Nephron (organoid): ENCODE measurements at regions not wholly inside any gene's neighbourhood (a gene's known extent, or its start where the extent isn't known, plus 50 kb on each side); places are given as distances from the start of the nearest gene placed in this dataset.
"Not testable (repeated sequence)": the region's sequence is repeated elsewhere in the genome, so short reads cannot be mapped to it uniquely, and the experiment has no call there.

ENCODE experiments used
- H3K27ac Mint-ChIP-seq, 3 experiments: 2 replicates each; pipeline ENCODE4 v1.8.0; 2020; ENCODE audit warnings: mixed read lengths in 3 of 3, mild to moderate bottlenecking in 2 of 3, moderate library complexity in 1 of 3
- H3K27me3 Mint-ChIP-seq: 2 replicates; pipeline ENCODE4 v1.8.0; 2021; ENCODE audit warnings: low read depth, mild to moderate bottlenecking, moderate library complexity, mixed read lengths
- H3K36me3 Mint-ChIP-seq: 2 replicates; pipeline ENCODE4 v1.8.0; 2020; ENCODE audit warnings: low read depth, mixed read lengths
- H3K4me1 Mint-ChIP-seq: 2 replicates; pipeline ENCODE4 v1.8.0; 2020; ENCODE audit warnings: mixed read lengths
- H3K4me3 Mint-ChIP-seq, 3 experiments: 2 replicates each; pipeline ENCODE4 v1.8.0; 2020; ENCODE audit warnings: mild to moderate bottlenecking in 3 of 3, mixed read lengths in 3 of 3, moderate library complexity in 2 of 3
- H3K9me3 Mint-ChIP-seq: 2 replicates; pipeline ENCODE4 v1.8.0; 2020; ENCODE audit warnings: mixed read lengths
- TF ChIP-seq, protein P1 (sequence below), 3 experiments: fragments of 200-600 bp; sonication (generic); IDR thresholded peaks; one replicate each; pipeline ENCODE4 v1.5.0; 2021; ENCODE audit warnings: antibody characterized with exemption in 3 of 3; ENCODE audit not compliant: unreplicated experiment in 3 of 3

DNA sequence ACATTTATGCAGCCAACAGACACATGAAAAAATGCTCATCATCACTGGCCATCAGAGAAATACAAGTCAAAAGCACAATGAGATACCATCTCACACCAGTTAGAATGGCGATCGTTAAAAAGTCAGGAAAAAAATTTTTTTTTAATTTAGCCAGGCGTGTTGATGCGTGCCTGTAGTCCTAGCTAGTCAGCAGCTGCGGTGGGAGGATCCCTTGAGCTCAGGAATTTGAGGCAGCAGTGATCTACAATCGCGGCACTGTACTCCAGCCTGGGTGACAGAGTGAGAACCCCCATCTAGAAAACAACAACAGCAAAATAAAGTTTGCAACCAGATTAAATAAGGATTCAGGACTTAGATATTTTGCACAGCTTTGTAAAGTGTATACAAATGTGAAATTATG lies 65.7 kb upstream of the ALG13 start:
- Mint-ChIP-seq H3K9me3 (no peaks in the 10 kb centered on the region), H3K27ac (no peak overlapping the region), H3K27me3 (no peaks in the 10 kb centered on the region), H3K4me3 (no peak overlapping the region), H3K36me3 (no peaks in the 10 kb centered on the region), H3K4me1 (no peaks in the 10 kb centered on the region)
- TF ChIP-seq, protein P1, sequence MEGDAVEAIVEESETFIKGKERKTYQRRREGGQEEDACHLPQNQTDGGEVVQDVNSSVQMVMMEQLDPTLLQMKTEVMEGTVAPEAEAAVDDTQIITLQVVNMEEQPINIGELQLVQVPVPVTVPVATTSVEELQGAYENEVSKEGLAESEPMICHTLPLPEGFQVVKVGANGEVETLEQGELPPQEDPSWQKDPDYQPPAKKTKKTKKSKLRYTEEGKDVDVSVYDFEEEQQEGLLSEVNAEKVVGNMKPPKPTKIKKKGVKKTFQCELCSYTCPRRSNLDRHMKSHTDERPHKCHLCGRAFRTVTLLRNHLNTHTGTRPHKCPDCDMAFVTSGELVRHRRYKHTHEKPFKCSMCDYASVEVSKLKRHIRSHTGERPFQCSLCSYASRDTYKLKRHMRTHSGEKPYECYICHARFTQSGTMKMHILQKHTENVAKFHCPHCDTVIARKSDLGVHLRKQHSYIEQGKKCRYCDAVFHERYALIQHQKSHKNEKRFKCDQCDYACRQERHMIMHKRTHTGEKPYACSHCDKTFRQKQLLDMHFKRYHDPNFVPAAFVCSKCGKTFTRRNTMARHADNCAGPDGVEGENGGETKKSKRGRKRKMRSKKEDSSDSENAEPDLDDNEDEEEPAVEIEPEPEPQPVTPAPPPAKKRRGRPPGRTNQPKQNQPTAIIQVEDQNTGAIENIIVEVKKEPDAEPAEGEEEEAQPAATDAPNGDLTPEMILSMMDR (IDR thresholded peaks at IDR 0.05; ENCODE audit: unreplicated experiment in 3 of 3) = no peak

- no peaks in the 10 kb centered on the region for H3K36me3 Mint-ChIP-seq
- no peaks in the 10 kb centered on the region for H3K27me3 Mint-ChIP-seq
- peaks cover 4% of the 10 kb centered on the region for H3K9me3 Mint-ChIP-seq
- TF ChIP-seq, protein P1 (IDR thresholded peaks at IDR 0.05; ENCODE audit: unreplicated experiment in 3 of 3) = no peak
- H3K27ac Mint-ChIP-seq = no peak overlapping the region
- no peak overlapping the region for H3K4me3 Mint-ChIP-seq
- H3K4me1 Mint-ChIP-seq = no peaks in the 10 kb centered on the region
Observed at GRCh38 chrX:111616786-111617185, 64.2 kb upstream of the ALG13 start.

GRCh38 chrX:111620084-111620483 lies 60.9 kb upstream of the ALG13 start:
- H3K4me1 Mint-ChIP-seq, H3K9me3 Mint-ChIP-seq, H3K4me3 Mint-ChIP-seq, H3K36me3 Mint-ChIP-seq, H3K27ac Mint-ChIP-seq, H3K27me3 Mint-ChIP-seq: not testable (repeated sequence)

- peaks cover 4% of the 10 kb centered on the region for H3K9me3 Mint-ChIP-seq
- TF ChIP-seq, protein P1 (IDR thresholded peaks at IDR 0.05; ENCODE audit: unreplicated experiment in 3 of 3) = no peak
- no peak overlapping the region for H3K4me3 Mint-ChIP-seq
- H3K4me1 Mint-ChIP-seq = no peaks in the 10 kb centered on the region
- H3K27me3 Mint-ChIP-seq = no peaks in the 10 kb centered on the region
- no peaks in the 10 kb centered on the region for H3K36me3 Mint-ChIP-seq
- no peak overlapping the region for H3K27ac Mint-ChIP-seq
Observed at GRCh38 chrX:111624169-111624568, 56.8 kb upstream of the ALG13 start.

- not testable (repeated sequence) for H3K27me3 Mint-ChIP-seq, H3K9me3 Mint-ChIP-seq, H3K27ac Mint-ChIP-seq, H3K36me3 Mint-ChIP-seq, H3K4me1 Mint-ChIP-seq, H3K4me3 Mint-ChIP-seq
Observed at GRCh38 chrX:111627256-111627655, 53.7 kb upstream of the ALG13 start.
